ENCODE measurements at regions not wholly inside any gene's neighbourhood (a gene's known extent, or its start where the extent isn't known, plus 50 kb on each side); places are given as distances from the start of the nearest gene placed in this dataset.
A peak's percentile ranks its signal among the peaks of the same experiment; 100 is the strongest.
"Not testable (repeated sequence)": the region's sequence is repeated elsewhere in the genome, so short reads cannot be mapped to it uniquely, and the experiment has no call there.

- DNase-seq = peak; percentile 10
These were observed 175.3 kb upstream of the TMEM229A start for GRCh38 chr7:124208173-124208572.

DNA sequence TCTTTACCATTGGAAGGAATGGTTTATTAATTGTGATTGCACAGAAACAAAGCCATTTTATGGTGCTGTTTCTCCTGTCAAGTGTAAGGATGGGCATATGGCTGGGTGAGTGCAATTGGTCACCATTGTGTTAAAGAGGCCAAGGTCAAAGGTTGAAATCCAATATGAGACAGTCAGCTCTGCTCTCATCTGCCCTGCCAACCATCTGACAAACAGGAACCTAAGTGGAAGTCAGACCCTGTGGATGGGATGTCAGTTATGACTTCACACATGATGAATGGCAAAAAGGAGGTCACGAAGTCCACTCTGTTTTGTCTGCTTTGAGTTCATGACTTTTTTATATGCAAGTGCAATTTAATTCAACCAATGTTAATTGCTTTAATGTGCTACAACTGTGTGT lies 172.7 kb upstream of the TMEM229A start:
- no peak for DNase-seq

GRCh38 chr7:124202546-124202945 lies 169.7 kb upstream of the TMEM229A start:
- no peak for DNase-seq

DNA sequence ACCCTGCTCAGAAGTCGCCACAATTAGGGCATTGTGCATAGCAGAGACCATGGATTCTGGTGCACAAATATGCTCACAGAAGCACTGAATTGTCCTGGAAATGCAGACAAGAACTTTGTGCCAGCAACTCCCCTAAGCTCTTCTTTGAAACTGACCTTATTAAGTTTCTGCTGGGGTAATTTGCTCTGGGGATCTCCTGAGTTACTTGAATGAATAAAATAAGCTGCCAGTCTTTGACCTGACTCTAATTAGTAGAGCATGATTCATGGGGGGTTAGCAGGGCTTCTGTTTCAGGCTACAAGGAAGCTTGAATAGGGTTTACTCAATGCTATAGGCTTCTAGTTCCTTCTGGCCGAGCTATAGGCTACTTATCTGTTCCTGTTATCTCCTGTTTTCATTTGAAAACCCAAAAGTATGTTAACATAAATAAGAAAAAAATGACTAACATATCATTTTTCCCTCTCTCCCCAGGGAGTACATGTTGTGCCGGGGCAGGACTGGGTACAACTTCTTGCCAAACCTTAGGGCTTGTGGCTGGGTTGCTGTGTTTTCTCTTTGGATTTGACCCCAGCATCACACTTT lies 169.0 kb upstream of the TMEM229A start:
- no peak for DNase-seq

- DNase-seq = no peak
These were observed 163.7 kb upstream of the TMEM229A start for GRCh38 chr7:124196519-124196918.

DNA sequence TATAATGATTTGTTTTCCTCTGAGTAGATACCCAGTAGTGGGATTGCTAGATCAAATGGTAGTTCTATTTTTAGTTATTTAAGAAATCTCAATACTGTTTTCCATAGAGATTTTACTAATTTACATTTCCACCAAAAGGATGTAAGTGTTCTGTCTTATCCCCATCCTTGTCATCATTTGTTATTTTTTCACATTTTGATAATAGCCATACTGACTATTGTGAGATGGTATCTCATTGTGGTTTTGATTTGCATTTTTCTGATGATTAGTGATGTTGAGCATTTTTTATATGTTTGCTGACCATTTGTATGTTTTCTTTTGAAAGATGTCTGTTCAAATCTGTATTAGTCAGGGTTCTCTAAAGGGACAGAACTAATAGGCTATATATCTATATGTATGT lies 160.0 kb upstream of the TMEM229A start:
- no peak for DNase-seq

- DNase-seq = no peak
These were observed 158.8 kb upstream of the TMEM229A start for GRCh38 chr7:124191713-124192112.

DNA sequence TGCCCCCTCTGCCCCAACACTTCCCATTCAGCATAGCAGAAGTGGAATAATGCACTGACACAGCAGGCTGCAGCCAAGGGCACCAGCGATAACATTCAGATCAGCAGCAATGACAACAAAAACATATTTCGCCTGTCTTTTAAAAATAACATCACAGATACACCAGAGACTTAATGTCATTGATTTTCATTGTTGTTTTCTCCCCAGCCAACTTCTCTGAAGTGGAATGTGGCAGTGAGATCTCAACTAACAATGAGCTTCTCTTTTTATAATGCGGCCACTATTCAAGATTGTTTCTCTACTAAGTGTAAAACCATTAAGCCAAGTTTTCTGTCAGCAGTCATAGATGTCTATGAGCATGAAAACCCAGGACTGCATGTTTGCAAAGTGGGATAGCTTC lies 158.2 kb upstream of the TMEM229A start:
- no peak for DNase-seq

GRCh38 chr7:124188576-124188975 lies 155.7 kb upstream of the TMEM229A start:
- no peak for DNase-seq

DNA sequence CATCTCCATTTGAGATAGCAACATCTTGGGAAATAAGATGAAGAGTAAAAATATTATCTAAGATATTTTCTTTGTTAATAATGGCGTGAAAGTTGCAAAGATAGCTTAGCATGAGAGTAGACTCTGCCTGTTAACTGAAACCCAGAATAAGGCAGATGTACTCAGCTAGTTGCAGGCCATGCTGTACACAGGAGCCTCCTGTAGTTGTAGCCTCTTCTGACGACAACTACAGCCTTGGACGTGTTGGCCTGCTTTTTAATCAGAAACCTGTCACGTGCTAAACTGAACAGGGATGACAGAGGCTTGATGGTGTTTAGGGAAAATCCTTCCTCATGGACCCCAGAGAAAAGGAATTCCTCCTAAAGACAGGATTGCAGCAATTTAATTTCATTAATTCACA lies 155.1 kb upstream of the TMEM229A start:
- no peak for DNase-seq

- DNase-seq = no peak
These were observed 150.8 kb upstream of the TMEM229A start for GRCh38 chr7:124183649-124184048.

GRCh38 chr7:124179641-124180040 lies 146.8 kb upstream of the TMEM229A start:
- no peak for DNase-seq

DNA sequence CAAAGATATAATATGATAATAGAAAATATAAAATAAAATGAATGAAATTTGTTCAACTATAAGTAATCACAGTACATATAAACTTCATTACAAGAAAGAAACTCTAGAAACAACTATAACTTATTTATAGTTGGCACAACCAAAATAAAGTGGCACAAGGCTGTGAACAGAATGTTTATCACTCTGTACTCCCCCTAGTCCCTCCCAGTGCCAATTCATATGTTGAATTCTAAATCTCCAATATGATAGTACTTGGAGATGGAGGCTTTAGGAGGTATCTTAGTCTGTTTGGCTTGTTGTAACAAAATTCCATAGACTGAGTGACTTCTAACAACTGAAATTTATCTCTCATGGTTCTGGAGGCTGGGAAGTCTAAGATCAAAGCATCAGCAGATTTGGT lies 145.0 kb upstream of the TMEM229A start:
- no peak for DNase-seq

DNA sequence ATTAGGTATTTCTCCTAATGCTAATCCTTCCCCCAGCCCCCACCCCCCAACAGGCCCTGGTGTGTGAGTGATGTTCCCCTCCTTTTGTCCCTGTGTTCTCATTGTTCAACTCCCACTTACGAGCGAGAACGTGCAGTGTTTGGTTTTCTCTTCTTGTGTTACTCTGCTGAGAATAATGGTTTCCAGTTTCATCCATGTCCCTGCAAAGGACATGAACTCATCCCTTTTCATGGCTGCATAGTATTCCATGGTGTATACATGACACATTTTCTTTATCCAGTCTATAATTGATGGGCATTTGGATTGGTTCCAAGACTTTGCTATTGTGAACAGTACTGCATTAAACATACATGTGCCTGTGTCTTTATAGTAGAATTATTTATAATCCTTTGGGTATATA lies 138.9 kb upstream of the TMEM229A start:
- not testable (repeated sequence) for DNase-seq

DNA sequence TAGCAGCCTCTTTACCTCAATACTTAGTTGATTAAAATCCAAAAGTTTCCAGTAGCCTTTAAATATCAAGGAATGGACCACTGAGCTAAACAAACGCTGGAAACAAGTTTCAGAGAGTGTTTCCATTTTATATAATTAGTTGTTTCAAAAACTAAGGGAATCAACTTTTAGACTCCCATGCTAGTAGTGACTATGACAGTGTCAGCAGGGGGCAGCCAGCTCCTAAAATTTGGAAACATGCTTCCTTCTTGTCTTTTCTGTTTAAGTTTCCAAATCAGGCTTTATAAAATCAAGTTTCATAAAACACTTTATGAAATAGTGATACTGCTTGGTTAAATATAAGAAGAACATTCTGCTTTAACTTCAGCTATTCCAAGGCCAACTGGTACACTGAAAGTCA lies 138.2 kb upstream of the TMEM229A start:
- no peak for DNase-seq

- no peak for DNase-seq
These were observed 135.7 kb upstream of the TMEM229A start for GRCh38 chr7:124168616-124169015.

DNA sequence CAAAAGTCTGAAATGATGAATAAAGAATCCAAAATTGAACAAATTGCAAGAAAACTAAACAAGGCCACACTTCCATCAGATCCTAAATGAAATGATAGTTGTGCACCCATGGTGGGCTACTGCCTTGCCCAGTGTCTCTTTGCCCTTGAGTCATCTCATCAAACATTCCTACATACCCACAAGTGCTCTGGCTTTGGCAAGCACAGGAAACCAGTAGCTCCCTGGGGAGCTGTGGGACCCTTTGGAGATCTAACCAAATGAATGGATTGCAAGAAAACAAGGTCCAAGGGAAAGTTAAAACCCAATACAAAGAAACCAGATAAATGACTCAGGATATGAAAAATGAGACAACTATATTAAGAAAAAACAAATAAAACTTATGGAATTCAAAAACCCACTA lies 129.8 kb upstream of the TMEM229A start:
- no peak for DNase-seq

- DNase-seq = peak; percentile 4
These were observed 122.7 kb upstream of the TMEM229A start for GRCh38 chr7:124155432-124156022.

DNA sequence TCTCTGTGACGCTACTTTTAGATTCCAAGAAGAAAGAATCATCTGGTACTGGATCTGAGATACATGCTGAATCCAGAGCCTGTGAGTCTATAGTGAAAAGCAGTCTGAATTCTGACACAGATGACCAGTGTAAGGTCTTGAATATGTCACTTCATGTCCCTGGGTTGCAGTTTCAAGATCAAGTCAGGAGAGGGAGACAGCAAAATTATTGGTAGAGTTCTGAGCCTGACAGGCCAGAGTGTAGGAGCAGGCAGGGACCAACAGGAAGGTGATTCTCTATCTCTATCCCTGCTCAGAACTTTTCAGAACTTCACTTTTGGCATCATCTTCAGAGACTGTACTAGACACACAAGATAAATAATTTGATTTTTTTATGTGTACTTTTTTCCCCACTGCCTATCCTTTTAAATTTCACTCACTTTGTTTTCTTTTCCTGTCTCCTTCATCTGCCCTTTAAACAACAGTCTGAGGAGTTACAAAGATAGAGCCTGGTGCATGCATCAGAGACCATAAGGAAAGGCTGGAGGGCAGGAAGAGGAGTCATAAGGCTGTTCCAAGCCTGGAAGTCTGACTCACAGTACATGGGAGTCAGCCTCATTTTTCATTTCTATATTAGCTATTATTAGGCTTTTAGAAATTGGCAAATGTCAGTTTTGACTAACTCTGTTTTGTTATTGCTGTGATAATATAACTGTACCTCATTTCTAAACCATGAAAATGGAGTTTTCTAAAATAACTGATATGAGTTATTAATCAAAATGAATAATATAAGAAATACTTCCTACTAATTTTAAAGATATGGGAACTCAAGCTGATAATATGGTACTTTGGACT lies 120.2 kb upstream of the TMEM229A start:
- DNase-seq = no peak

GRCh38 chr7:124137664-124138063 lies 104.8 kb upstream of the TMEM229A start:
- DNase-seq = no peak

- DNase-seq = no peak
These were observed 91.3 kb upstream of the TMEM229A start for GRCh38 chr7:124124201-124124600.

DNA sequence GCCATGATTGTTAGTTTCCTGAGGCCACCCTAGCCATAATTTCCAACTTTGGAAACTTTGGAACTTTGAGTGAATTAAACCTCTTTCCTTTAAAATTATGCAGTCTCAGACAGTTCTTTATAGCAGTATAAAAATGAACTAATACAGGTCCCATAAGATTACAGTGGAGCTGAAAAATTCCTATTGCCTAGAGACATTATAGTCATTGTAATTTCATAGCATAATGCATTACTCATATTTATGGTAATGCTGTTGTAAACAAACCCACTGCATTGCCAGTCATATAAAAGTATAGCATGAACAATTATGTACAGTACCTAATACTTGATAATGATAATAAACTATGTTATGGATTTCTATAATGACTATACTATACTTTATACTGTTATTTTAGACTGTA lies 88.0 kb upstream of the TMEM229A start:
- no peak for DNase-seq

GRCh38 chr7:124113045-124113444 lies 80.2 kb upstream of the TMEM229A start:
- no peak for DNase-seq

GRCh38 chr7:124106575-124106974 lies 73.7 kb upstream of the TMEM229A start:
- DNase-seq = no peak

Measured in NCI-H446 treated with DMSO at 0.1 percent for 48 hours (cell line).